Mucosa of descending colon (tissue), 3 donors: ENCODE measurements at regions not wholly inside any gene's neighbourhood (a gene's known extent, or its start where the extent isn't known, plus 50 kb on each side); places are given as distances from the start of the nearest gene placed in this dataset.
A peak's percentile ranks its signal among the peaks of the same experiment; 100 is the strongest.
"Not testable (repeated sequence)": the region's sequence is repeated elsewhere in the genome, so short reads cannot be mapped to it uniquely, and the experiment has no call there.

ENCODE experiments used
- ATAC-seq: fragments of 200-7000 bp; cut with Tn5 transposase; one replicate; pipeline ENCODE4 v1.9.1; 2020; ENCODE audit warnings: mild to moderate bottlenecking, moderate library complexity
- DNase-seq, 3 donors: peaks; one replicate each; pipeline ENCODE4 v3.0.0-alpha.2; 2020
- H3K36me3 ChIP-seq: fragments of 200-600 bp; one replicate; pipeline ENCODE4 v1.8.0; 2021; ENCODE audit warnings: low read depth, mild to moderate bottlenecking
- H3K4me1 ChIP-seq: fragments of 200-600 bp; one replicate; pipeline ENCODE4 v1.8.0; 2021; ENCODE audit warnings: low read depth, mild to moderate bottlenecking
- H3K4me3 ChIP-seq: fragments of 200-600 bp; one replicate; pipeline ENCODE4 v1.8.0; 2021; ENCODE audit warnings: mild to moderate bottlenecking
- H3K9me3 ChIP-seq: fragments of 200-600 bp; one replicate; pipeline ENCODE4 v1.8.0; 2021; ENCODE audit warnings: mild to moderate bottlenecking
- CTCF ChIP-seq: fragments of 200-600 bp; IDR thresholded peaks from one replicate; pipeline ENCODE4 v1.8.0; 2022; ENCODE audit warnings: antibody characterized with exemption, mild to moderate bottlenecking
- intact Hi-C, 2 donors: fragments of 100-400 bp; cut with DNase I in 1 of 2; cut with micrococcal nuclease in 1 of 2; formaldehyde crosslinking; loops; one replicate each; pipeline versions ENCODE4 v1.11.0 to v1.11.1; 2022; cut with DNase I, micrococcal nuclease
- donor health status: DM: no; HTN: no; CAD: no; lungs with moderate emphysema.
- donor health status: DM: no; HTN: no; CAD: no.
- donor health status: DM: no; HTN: yes; CAD: no.

DNA sequence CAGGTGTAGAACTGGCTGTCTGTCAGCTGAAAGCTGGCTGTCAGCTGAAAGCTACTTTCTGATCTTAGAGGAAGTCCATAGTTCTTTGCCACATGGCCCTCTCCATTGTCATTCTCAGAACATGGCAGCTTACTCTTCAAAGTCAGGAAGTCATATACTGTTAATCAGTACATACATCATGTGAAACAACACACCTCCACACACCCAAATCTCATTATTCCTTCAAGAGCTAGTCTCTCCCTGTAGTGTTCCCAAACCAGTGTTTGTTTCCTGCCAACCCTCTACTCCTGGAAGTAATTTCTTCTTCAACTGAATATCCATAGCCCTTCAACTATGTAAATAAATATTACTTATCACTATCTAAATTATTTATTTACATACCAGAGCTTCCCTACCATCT, 58.9 kb downstream of the OR5AK2 start:
- intact Hi-C loops = no loop called here
- H3K4me3 ChIP-seq = no peak overlapping the region
- DNase-seq (peak in 1 of 3 donors; percentile 13), ATAC-seq (peak; percentile 88)
- no peaks in the 10 kb centered on the region for H3K36me3 ChIP-seq
- H3K4me1 ChIP-seq = no peaks in the 10 kb centered on the region
- no peak for TF ChIP-seq CTCF
- H3K9me3 ChIP-seq = no peaks in the 10 kb centered on the region

DNA sequence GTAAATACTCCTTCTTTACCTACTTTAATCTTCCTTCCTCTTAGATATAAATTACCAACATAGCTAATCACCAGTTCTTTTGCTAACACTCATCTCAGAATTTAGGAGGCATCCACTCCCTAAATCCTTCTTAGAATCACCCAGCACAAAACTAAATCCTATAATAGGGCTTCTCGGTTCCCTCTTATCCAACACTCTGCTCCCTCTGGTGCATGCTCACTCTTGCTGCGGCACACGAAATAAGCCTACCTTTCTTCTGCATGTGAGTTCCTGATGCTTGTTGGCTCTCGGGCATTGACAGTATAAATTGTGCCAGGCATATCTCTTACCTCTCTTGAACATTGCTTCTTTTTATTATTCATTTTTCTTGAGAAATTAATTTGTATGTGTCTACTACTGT, 61.0 kb downstream of the OR5AK2 start:
- no peaks in the 10 kb centered on the region for H3K36me3 ChIP-seq
- H3K4me3 ChIP-seq = no peak overlapping the region
- DNase-seq (no peak), ATAC-seq (no peak)
- TF ChIP-seq CTCF = no peak
- no peaks in the 10 kb centered on the region for H3K4me1 ChIP-seq
- intact Hi-C loops = no loop called here
- H3K9me3 ChIP-seq = no peaks in the 10 kb centered on the region

DNA sequence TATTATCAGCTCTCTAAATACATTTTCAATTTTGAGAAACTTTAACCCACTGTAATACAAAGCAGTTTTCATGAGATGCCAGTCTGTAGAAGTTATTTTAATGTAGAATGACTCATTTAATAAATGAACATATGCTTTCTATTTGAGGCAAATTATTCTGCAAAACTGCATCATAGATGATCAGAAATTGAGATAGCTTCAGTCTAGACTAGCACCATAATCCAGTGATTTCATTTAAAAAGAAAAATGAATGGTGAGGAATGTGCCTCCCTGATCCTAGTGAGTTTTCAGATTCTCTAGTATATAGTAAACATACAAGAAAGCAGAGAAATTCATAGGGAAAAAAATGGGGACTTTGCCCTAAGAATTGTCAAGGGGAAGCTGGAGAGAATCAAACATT, 66.1 kb downstream of the OR5AK2 start:
- ATAC-seq (no peak), DNase-seq (no peak)
- intact Hi-C loops = no loop called here
- no peaks in the 10 kb centered on the region for H3K36me3 ChIP-seq
- no peak overlapping the region for H3K4me3 ChIP-seq
- no peak for TF ChIP-seq CTCF
- H3K4me1 ChIP-seq = no peaks in the 10 kb centered on the region
- H3K9me3 ChIP-seq = no peaks in the 10 kb centered on the region

DNA sequence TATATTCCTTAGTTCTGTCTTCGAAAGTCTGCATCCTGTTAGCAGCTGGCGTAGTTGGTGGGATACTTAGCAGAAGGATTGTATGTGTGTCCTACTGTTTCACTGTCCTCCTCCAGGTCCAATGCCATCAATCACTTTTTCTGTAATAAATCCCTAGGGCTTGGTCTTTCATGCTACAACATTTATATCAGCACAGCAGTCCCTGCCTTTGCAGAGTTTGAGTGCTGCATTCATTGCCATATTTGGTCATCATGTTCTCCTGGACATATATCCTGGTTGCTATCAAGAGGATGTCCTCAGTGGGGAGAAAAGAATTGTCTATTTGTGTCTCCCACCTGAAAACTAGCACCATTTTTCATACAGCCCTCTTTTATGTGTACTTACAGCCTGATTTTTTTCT, 67.0 kb downstream of the OR5AK2 start:
- DNase-seq = no peak
- H3K9me3 ChIP-seq = no peaks in the 10 kb centered on the region
- H3K36me3 ChIP-seq = no peaks in the 10 kb centered on the region
- intact Hi-C loops = no loop called here
- TF ChIP-seq CTCF = no peak
- no peak overlapping the region for H3K4me3 ChIP-seq
- no peak for ATAC-seq
- no peaks in the 10 kb centered on the region for H3K4me1 ChIP-seq

DNA sequence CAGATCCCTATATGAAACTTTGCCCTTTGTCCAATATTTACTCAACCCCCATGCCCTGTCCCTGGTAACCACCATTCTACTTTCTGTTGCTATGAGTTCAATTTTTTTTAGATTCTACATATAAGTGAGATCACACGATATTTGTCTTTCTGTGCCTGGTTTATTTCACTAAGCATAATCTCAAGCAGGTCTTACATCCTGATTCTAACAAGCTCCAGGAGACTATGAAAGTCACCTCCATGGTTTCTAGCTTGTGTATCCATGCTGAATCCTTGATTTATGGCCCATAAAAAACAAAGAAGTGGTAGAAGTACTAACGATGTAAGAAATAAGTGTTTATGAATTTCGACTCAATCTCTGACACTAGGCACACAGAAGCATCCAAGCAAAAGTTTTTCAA, 68.0 kb downstream of the OR5AK2 start:
- intact Hi-C loops = no loop called here
- Histone ChIP-seq H3K9me3 (peaks cover under 1% of the 10 kb centered on the region), H3K36me3 (no peaks in the 10 kb centered on the region), H3K4me3 (no peak overlapping the region), H3K4me1 (no peaks in the 10 kb centered on the region)
- no peak for TF ChIP-seq CTCF
- DNase-seq (no peak), ATAC-seq (no peak)

- no peak for TF ChIP-seq CTCF
- H3K4me1 ChIP-seq = no peaks in the 10 kb centered on the region
- H3K9me3 ChIP-seq = peaks cover 4% of the 10 kb centered on the region
- H3K4me3 ChIP-seq = no peak overlapping the region
- no peak for DNase-seq
- H3K36me3 ChIP-seq = no peaks in the 10 kb centered on the region
- intact Hi-C loops = no loop called here
- no peak for ATAC-seq
Measured at GRCh38 chr11:57057561-57057960, 68.8 kb downstream of the OR5AK2 start.

DNA sequence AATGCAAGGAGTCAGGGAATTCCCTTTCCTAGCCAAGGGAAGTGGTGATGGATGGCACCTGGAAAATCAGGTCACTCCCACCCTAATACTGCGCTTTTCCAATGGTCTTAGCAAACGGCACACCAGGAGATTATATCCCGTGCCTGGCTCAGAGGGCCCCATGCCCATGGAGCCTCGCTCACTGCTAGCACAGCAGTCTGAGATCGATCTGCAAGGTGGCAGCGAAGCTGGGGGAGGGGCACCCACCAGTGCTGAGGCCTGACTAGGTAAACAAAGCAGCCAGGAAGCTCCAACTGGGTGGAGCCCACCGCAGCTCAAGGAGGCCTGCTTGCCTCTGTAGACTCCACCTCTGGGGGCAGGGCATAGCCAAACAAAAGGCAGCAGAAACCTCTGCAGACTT, 74.2 kb downstream of the OR5AK2 start:
- H3K36me3 ChIP-seq, intact Hi-C loops: not testable (repeated sequence)

More for the DNA sequence above, 74.2 kb downstream of the OR5AK2 start:
- not testable (repeated sequence) for ATAC-seq, DNase-seq, H3K4me1 ChIP-seq, H3K4me3 ChIP-seq
- H3K9me3 ChIP-seq = peaks cover 12% of the 10 kb centered on the region
